Smooth muscle cell (in vitro differentiated cells): ENCODE measurements at regions not wholly inside any gene's neighbourhood (a gene's known extent, or its start where the extent isn't known, plus 50 kb on each side); places are given as distances from the start of the nearest gene placed in this dataset.
A peak's percentile ranks its signal among the peaks of the same experiment; 100 is the strongest.

ENCODE experiments used
- DNase-seq: peaks from one replicate; lab custom pipeline; 2025; ENCODE audit not compliant: unreplicated experiment; lab: John Stamatoyannopoulos, UW
- H2AFZ ChIP-seq: fragments of 200-600 bp; sonication (generic); 2 replicates; pipeline ENCODE4 v1.6.0; 2016; ENCODE audit warnings: antibody characterized with exemption, low read depth, mild to moderate bottlenecking
- H3F3A ChIP-seq: fragments of 200-600 bp; sonication (generic); 2 replicates; pipeline ENCODE4 v1.6.0; 2017; ENCODE audit warnings: antibody characterized with exemption, low read depth
- H3K27ac ChIP-seq: fragments of 200-600 bp; sonication (generic); 2 replicates; pipeline ENCODE4 v1.5.1; 2016; ENCODE audit warnings: low read depth, mild to moderate bottlenecking
- H3K27me3 ChIP-seq: fragments of 200-600 bp; sonication (generic); 2 replicates; pipeline ENCODE4 v1.6.1; 2016; ENCODE audit warnings: low read depth, mild to moderate bottlenecking
- H3K36me3 ChIP-seq: fragments of 200-600 bp; sonication (generic); 2 replicates; pipeline ENCODE4 v1.5.1; 2016; ENCODE audit warnings: low read depth
- H3K4me1 ChIP-seq: fragments of 200-600 bp; sonication (generic); 2 replicates; pipeline ENCODE4 v1.5.1; 2016; ENCODE audit warnings: low read depth
- H3K4me2 ChIP-seq: fragments of 200-600 bp; sonication (generic); 2 replicates; pipeline ENCODE4 v1.6.0; 2016; ENCODE audit warnings: mild to moderate bottlenecking
- H3K4me3 ChIP-seq: fragments of 200-600 bp; sonication (generic); 2 replicates; pipeline ENCODE4 v1.5.1; 2016; ENCODE audit warnings: mild to moderate bottlenecking
- H3K79me2 ChIP-seq: fragments of 200-600 bp; sonication (generic); 2 replicates; pipeline ENCODE4 v1.6.0; 2016; ENCODE audit warnings: low read depth, mild to moderate bottlenecking
- H3K9ac ChIP-seq: fragments of 200-600 bp; sonication (generic); 2 replicates; pipeline ENCODE4 v1.6.0; 2016; ENCODE audit warnings: low read depth
- H3K9me3 ChIP-seq: fragments of 200-600 bp; sonication (generic); replicated peaks from 2 replicates; pipeline ENCODE4 v1.5.1; 2016; ENCODE audit warnings: low read depth
- H4K20me1 ChIP-seq: fragments of 200-600 bp; sonication (generic); 2 replicates; pipeline ENCODE4 v1.6.0; 2016; ENCODE audit warnings: low read depth
- CTCF ChIP-seq: fragments of 200-600 bp; sonication (generic); IDR thresholded peaks from 2 replicates; pipeline ENCODE4 v1.5.1; 2017; ENCODE audit warnings: borderline replicate concordance, mild to moderate bottlenecking, antibody characterized with exemption; ENCODE audit not compliant: insufficient read depth, poor library complexity, severe bottlenecking
- WGBS: methylation state at CpG from one replicate; pipeline ENCODE4 v1.1.7; 2016; ENCODE audit warnings: low lambda C conversion rate; 5-methylcytosine and 5-hydroxymethylcytosine counted together

GRCh38 chr14:83780321-83780720 is 1749.6 kb upstream of the FLRT2 start:
- Histone ChIP-seq H3K4me2 (peak overlapping the region; percentile 14), H3K36me3 (no peaks in the 10 kb centered on the region), H3K79me2 (no peaks in the 10 kb centered on the region), H3K9me3 (no peaks in the 10 kb centered on the region), H3F3A (peaks cover 18% of the 10 kb centered on the region), H3K9ac (no peak overlapping the region), H2AFZ (no peak overlapping the region), H3K27ac (no peak overlapping the region), H3K4me1 (no peaks in the 10 kb centered on the region), H4K20me1 (no peaks in the 10 kb centered on the region), H3K27me3 (no peaks in the 10 kb centered on the region), H3K4me3 (no peak overlapping the region)
- TF ChIP-seq CTCF: no peak
- 74% methylated on average over 3 of the region's 3 CpGs for WGBS
- no peak for DNase-seq

DNA sequence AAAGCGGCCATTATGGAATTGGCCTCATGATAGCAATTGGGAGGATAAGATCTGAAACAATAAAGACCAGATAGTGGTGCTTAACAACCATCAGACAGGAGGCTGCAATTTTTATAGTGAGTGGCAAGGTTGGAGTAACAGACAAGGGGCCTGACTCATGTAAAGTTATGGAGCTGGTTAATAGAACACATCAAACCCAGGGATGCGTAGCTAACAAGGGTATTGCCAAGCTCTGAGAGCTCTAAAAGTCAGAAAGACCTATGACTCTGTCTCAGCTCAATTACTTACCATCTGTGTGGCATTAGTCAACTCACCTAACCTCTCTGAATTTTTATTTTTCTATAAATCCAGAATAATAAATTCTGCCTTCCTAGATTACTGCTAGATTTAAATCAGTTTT is 1731.5 kb upstream of the FLRT2 start:
- H3K9me3 ChIP-seq: no peaks in the 10 kb centered on the region
- no peak for TF ChIP-seq CTCF
- H3K27me3 ChIP-seq: no peaks in the 10 kb centered on the region
- no peaks in the 10 kb centered on the region for H3K79me2 ChIP-seq
- H3K27ac ChIP-seq: no peak overlapping the region
- no peak overlapping the region for H3K4me2 ChIP-seq
- H4K20me1 ChIP-seq: no peaks in the 10 kb centered on the region
- H2AFZ ChIP-seq: no peak overlapping the region
- H3K4me1 ChIP-seq: no peaks in the 10 kb centered on the region
- no peaks in the 10 kb centered on the region for H3K36me3 ChIP-seq
- no peak overlapping the region for H3K4me3 ChIP-seq
- no peaks in the 10 kb centered on the region for H3F3A ChIP-seq
- no peak for DNase-seq
- H3K9ac ChIP-seq: no peak overlapping the region
- WGBS: 92% methylated on average over 2 of the region's 2 CpGs

- Histone ChIP-seq H3F3A (no peaks in the 10 kb centered on the region), H4K20me1 (no peaks in the 10 kb centered on the region), H3K4me2 (no peak overlapping the region), H3K9me3 (no peaks in the 10 kb centered on the region), H3K4me1 (no peaks in the 10 kb centered on the region), H3K79me2 (no peaks in the 10 kb centered on the region), H3K9ac (no peak overlapping the region), H3K27ac (no peak overlapping the region), H2AFZ (no peak overlapping the region), H3K36me3 (no peaks in the 10 kb centered on the region), H3K27me3 (no peaks in the 10 kb centered on the region), H3K4me3 (no peak overlapping the region)
- no peak for TF ChIP-seq CTCF
- no peak for DNase-seq
Measured at GRCh38 chr14:83799233-83799632, 1730.7 kb upstream of the FLRT2 start.

- Histone ChIP-seq H3K9ac (no peak overlapping the region), H3K36me3 (no peaks in the 10 kb centered on the region), H3K27ac (no peak overlapping the region), H3K79me2 (no peaks in the 10 kb centered on the region), H3K4me1 (peaks cover 6% of the 10 kb centered on the region), H3K4me3 (no peak overlapping the region), H3K9me3 (no peaks in the 10 kb centered on the region), H3K27me3 (no peaks in the 10 kb centered on the region), H2AFZ (no peak overlapping the region), H4K20me1 (no peaks in the 10 kb centered on the region), H3K4me2 (no peak overlapping the region), H3F3A (no peaks in the 10 kb centered on the region)
- no peak for DNase-seq
- WGBS: 100% methylated on average over 1 of the region's 1 CpG
- TF ChIP-seq CTCF: no peak
Measured at GRCh38 chr14:83814896-83815295, 1715.0 kb upstream of the FLRT2 start.
